GM12891 (cell line): ENCODE measurements at regions not wholly inside any gene's neighbourhood (a gene's known extent, or its start where the extent isn't known, plus 50 kb on each side); places are given as distances from the start of the nearest gene placed in this dataset.

Experiments used
- POLR2A ChIP-seq: IDR thresholded peaks from 2 replicates; pipeline ENCODE4 v1.6.1; 2011; ENCODE audit warnings: low read depth, low read length, control low read depth
- POLR2AphosphoS5 ChIP-seq: IDR thresholded peaks from 2 replicates; pipeline ENCODE4 v1.6.1; 2011; ENCODE audit warnings: low read depth, low read length, control low read depth

- TF ChIP-seq POLR2A (no peak), POLR2AphosphoS5 (no peak)
These were observed 239.4 kb upstream of the CRY1 start for GRCh38 chr12:107332743-107333142.
